Stimulated activated CD8-positive, alpha-beta memory T cell treated with anti-CD3 and anti-CD28 coated beads, Interleukin-7, amount 100 ng/mL, for 1 hour (primary cell): ENCODE measurements at regions not wholly inside any gene's neighbourhood (a gene's known extent, or its start where the extent isn't known, plus 50 kb on each side); places are given as distances from the start of the nearest gene placed in this dataset.
"Not testable (repeated sequence)": the region's sequence is repeated elsewhere in the genome, so short reads cannot be mapped to it uniquely, and the experiment has no call there.

Experiments used
- DNase-seq, 2 donors: peaks; one replicate each; pipeline ENCODE4 v3.0.0-alpha.2; 2020; ENCODE audit warnings: low read depth in 2 of 2

- no peak for DNase-seq
Measured at GRCh38 chr4:118587116-118587831, 97.9 kb upstream of the METTL14 start.

- no peak for DNase-seq
Measured at GRCh38 chr4:118587946-118588345, 97.2 kb upstream of the METTL14 start.

GRCh38 chr4:118589471-118590055, 95.6 kb upstream of the METTL14 start:
- DNase-seq, result no peak

- DNase-seq, result peak; percentile 93 to 97
Measured at GRCh38 chr4:118591339-118592046, 93.7 kb upstream of the METTL14 start.

- DNase-seq, result not testable (repeated sequence)
Measured at GRCh38 chr4:118592289-118592688, 92.9 kb upstream of the METTL14 start.

GRCh38 chr4:118595883-118596282, 89.3 kb upstream of the METTL14 start:
- not testable (repeated sequence) for DNase-seq

GRCh38 chr4:118625097-118625496, 60.1 kb upstream of the METTL14 start:
- DNase-seq, result not testable (repeated sequence)

- DNase-seq, result not testable (repeated sequence)
Measured at GRCh38 chr4:118629697-118630096, 55.5 kb upstream of the METTL14 start.

GRCh38 chr4:118630897-118631296, 54.3 kb upstream of the METTL14 start:
- DNase-seq, result not testable (repeated sequence)

GRCh38 chr4:118631321-118632050, 53.7 kb upstream of the METTL14 start:
- DNase-seq, result not testable (repeated sequence)

GRCh38 chr4:118633476-118633875, 51.7 kb upstream of the METTL14 start:
- DNase-seq, result not testable (repeated sequence)

- DNase-seq, result not testable (repeated sequence)
Measured at GRCh38 chr4:118634126-118634875, 50.9 kb upstream of the METTL14 start.
